ENCODE measurements at regions not wholly inside any gene's neighbourhood (a gene's known extent, or its start where the extent isn't known, plus 50 kb on each side); places are given as distances from the start of the nearest gene placed in this dataset.

DNA sequence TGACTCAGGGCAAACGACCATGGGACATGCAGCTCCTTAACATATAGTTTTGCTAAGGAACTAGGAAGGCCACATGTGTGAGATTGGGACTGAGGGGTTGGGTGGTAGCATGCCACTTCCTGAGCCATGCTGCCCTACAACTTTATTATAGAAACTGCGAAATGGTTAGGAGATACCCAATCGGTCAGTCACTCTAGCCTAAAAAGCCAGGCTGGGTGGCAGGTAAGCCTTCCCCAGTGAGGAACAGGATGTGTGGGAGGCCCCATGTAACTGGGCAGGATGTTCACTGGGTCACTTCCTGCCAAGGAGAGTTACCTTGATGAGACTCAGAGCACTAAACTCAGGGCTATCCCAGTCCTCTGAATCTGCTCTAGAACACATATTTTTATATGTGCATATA, 123.5 kb downstream of the MAP3K7 start:
- Histone ChIP-seq H3K27ac (ENCODE audit: low read depth, low read length) (no peak overlapping the region), H3K9me3 (ENCODE audit: control insufficient read depth, insufficient read depth, low read length) (no peaks in the 10 kb centered on the region), H3K27me3 (ENCODE audit: control insufficient read depth, insufficient read depth, low read length) (peaks cover 8% of the 10 kb centered on the region), H3K4me3 (ENCODE audit: low read depth, low read length) (no peak overlapping the region)
- ChIA-PET CTCF (no interaction called here), POLR2A (no interaction called here)
- TF ChIP-seq, protein P1, sequence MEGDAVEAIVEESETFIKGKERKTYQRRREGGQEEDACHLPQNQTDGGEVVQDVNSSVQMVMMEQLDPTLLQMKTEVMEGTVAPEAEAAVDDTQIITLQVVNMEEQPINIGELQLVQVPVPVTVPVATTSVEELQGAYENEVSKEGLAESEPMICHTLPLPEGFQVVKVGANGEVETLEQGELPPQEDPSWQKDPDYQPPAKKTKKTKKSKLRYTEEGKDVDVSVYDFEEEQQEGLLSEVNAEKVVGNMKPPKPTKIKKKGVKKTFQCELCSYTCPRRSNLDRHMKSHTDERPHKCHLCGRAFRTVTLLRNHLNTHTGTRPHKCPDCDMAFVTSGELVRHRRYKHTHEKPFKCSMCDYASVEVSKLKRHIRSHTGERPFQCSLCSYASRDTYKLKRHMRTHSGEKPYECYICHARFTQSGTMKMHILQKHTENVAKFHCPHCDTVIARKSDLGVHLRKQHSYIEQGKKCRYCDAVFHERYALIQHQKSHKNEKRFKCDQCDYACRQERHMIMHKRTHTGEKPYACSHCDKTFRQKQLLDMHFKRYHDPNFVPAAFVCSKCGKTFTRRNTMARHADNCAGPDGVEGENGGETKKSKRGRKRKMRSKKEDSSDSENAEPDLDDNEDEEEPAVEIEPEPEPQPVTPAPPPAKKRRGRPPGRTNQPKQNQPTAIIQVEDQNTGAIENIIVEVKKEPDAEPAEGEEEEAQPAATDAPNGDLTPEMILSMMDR (IDR thresholded peaks at IDR 0.05; ENCODE audit: low read depth, low read length) = no peak
- no peak for DNase-seq (ENCODE audit: low read depth, low spot score)

DNA sequence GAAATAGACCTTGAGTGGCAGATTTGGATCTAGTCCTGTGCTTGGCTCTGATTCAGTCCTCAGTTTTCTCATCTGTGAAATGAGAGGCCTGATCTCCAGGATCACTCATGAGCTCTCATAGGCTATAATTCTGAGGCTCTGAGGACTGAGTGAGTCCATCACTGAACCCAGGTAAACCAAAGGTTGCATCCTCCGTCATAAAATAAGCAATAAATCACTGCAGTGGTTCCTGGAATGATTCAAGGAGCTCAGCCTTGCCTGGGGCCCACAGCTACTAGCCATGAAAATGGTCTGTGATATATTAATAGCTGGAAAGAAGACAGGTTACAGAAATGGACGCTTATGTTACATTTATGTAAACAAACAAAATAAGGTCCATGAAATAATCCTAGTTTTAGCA, 124.8 kb downstream of the MAP3K7 start:
- Histone ChIP-seq H3K27ac (ENCODE audit: low read depth, low read length) (no peak overlapping the region), H3K27me3 (ENCODE audit: control insufficient read depth, insufficient read depth, low read length) (peaks cover 9% of the 10 kb centered on the region), H3K4me3 (ENCODE audit: low read depth, low read length) (no peak overlapping the region), H3K9me3 (ENCODE audit: control insufficient read depth, insufficient read depth, low read length) (no peaks in the 10 kb centered on the region)
- DNase-seq (ENCODE audit: low read depth, low spot score) = no peak
- TF ChIP-seq, protein P1 (IDR thresholded peaks at IDR 0.05; ENCODE audit: low read depth, low read length) = no peak
- ChIA-PET POLR2A (no interaction called here), CTCF (interaction anchor here (1.2 kb wide), 1 partner anchor 522 kb away, joined by 4 read pairs; no protein-coding TSS in a partner anchor)

DNA sequence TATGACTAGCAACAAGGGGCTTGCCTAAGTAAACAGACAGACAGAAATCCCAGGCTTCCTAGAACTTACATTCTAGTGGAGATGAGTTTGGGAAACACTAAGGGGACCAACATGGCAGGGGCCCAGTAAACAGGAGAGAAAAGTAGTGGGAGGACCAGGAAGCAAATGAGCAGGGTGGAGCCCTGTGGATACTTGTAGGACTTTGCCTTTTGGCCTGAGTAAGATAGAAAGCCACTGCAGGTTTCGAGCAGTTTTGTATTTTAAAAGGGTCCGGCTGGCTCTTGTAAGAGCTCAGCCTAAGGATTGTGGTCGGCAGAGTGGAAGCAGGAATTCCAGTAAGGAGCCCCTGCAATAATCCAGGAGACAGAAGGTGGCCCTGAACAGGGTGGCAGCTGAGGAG, 125.5 kb downstream of the MAP3K7 start:
- ChIA-PET CTCF (interaction anchor here (1.2 kb wide), 1 partner anchor 521 kb away, joined by 4 read pairs; no protein-coding TSS in a partner anchor), POLR2A (no interaction called here)
- DNase-seq (ENCODE audit: low read depth, low spot score) = no peak
- H3K9me3 ChIP-seq (ENCODE audit: control insufficient read depth, insufficient read depth, low read length) = no peaks in the 10 kb centered on the region
- H3K27me3 ChIP-seq (ENCODE audit: control insufficient read depth, insufficient read depth, low read length) = peaks cover 9% of the 10 kb centered on the region
- TF ChIP-seq, protein P1 (IDR thresholded peaks at IDR 0.05; ENCODE audit: low read depth, low read length) = no peak
- no peak overlapping the region for H3K4me3 ChIP-seq (ENCODE audit: low read depth, low read length)
- no peak overlapping the region for H3K27ac ChIP-seq (ENCODE audit: low read depth, low read length)

DNA sequence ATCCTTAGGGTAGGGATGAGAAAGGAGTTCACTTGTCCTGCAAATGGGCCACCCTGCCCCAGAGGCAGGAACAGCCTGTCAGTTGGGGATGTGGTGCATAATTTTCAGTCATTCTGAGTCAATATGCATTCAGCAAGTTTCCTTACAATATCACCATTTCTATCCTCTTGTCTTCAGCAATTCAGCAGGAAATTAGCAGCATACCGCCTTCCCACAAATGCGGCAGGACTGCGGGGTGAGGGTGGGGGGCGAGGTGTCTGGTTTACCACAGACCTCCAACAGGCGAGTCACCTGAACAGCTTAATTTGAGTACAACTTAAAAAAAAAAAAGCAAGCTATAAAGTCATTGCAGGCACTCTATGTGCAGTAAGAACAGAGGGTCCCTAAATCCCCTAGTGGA, 126.8 kb downstream of the MAP3K7 start:
- H3K27ac ChIP-seq (ENCODE audit: low read depth, low read length) = no peak overlapping the region
- no peak for DNase-seq (ENCODE audit: low read depth, low spot score)
- POLR2A ChIA-PET = no interaction called here
- no peaks in the 10 kb centered on the region for H3K9me3 ChIP-seq (ENCODE audit: control insufficient read depth, insufficient read depth, low read length)
- no peak overlapping the region for H3K4me3 ChIP-seq (ENCODE audit: low read depth, low read length)
- H3K27me3 ChIP-seq (ENCODE audit: control insufficient read depth, insufficient read depth, low read length) = peaks cover 3% of the 10 kb centered on the region
- TF ChIP-seq, protein P1 (IDR thresholded peaks at IDR 0.05; ENCODE audit: low read depth, low read length) = no peak
- CTCF ChIA-PET = interaction anchor here (0.8 to 1.6 kb wide), 3 partner anchors 19 to 519 kb away, joined by 3 to 5 read pairs (median 4); no protein-coding TSS in a partner anchor

DNA sequence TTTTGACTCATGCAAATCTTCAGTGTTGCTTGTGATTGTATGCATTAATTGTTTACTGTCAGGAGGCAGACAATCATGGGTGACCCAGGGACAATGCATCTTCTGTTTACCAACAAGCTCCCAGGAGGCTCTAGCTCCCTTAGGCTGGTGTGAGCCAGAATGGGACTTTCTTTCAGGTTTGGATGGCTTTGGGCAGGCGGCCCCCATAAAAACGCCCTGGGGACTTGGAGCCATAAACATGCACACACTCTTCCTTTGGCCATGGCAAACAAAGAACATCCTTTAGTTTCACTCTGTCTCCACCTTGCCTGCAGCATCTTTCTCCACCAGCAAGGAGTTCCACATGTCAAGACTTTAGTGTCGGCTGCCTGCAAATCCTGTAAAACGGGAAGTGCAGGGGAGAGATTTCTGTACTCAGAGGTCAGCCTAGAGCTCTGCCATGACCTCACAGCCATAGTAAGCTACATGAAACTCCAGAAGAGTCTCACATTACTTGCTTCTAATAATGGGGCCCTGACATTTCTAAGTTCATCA, 127.6 kb downstream of the MAP3K7 start:
- TF ChIP-seq, protein P1 (IDR thresholded peaks at IDR 0.05; ENCODE audit: low read depth, low read length) = no peak
- CTCF ChIA-PET = interaction anchor here (1.6 kb wide), 1 partner anchor 519 kb away, joined by 4 read pairs; no protein-coding TSS in a partner anchor

More for the DNA sequence above, 127.6 kb downstream of the MAP3K7 start:
- Histone ChIP-seq H3K9me3 (ENCODE audit: control insufficient read depth, insufficient read depth, low read length) (no peaks in the 10 kb centered on the region), H3K4me3 (ENCODE audit: low read depth, low read length) (no peak overlapping the region), H3K27ac (ENCODE audit: low read depth, low read length) (no peak overlapping the region), H3K27me3 (ENCODE audit: control insufficient read depth, insufficient read depth, low read length) (peaks cover 3% of the 10 kb centered on the region)
- POLR2A ChIA-PET = no interaction called here
- DNase-seq (ENCODE audit: low read depth, low spot score) = no peak
